ENCODE measurements at regions not wholly inside any gene's neighbourhood (a gene's known extent, or its start where the extent isn't known, plus 50 kb on each side); places are given as distances from the start of the nearest gene placed in this dataset.
A peak's percentile ranks its signal among the peaks of the same experiment; 100 is the strongest.
"Not testable (repeated sequence)": the region's sequence is repeated elsewhere in the genome, so short reads cannot be mapped to it uniquely, and the experiment has no call there.

DNA sequence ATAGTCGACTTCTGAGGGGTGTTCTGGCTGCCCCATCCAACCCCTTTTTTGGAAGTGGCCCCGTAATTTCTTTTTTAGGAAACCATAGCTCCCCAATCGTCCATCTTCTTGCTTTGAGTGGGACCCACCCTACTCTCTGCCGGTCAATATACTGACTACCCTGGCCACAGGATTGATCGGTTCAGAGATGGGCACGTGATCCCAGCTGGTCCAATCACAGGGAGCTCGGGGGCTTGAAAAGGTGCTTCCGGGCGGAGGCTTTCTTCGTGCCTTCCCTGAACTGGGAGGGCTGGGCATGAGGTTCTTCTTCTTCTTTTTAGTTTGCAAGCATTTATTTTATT is 78.7 kb upstream of the SH3PXD2B start:
- H3K36me3 ChIP-seq (ENCODE audit: control insufficient read depth in 2 of 2, insufficient read depth in 2 of 2, low read length in 1 of 2) = no peaks in the 10 kb centered on the region
- H3K9ac ChIP-seq (ENCODE audit: control insufficient read depth, insufficient read depth, low read length) = no peak overlapping the region
- intact Hi-C loops (cut with micrococcal nuclease; ENCODE audit: unreplicated experiment) (no loop called here), in situ Hi-C loops (cut with MboI) (no loop called here)
- TF ChIP-seq NFYA (IDR thresholded peaks at IDR 0.05; ENCODE audit: borderline replicate concordance, low read depth, low read length) = no peak
- no peak for TF ChIP-seq ZZZ3 (IDR thresholded peaks at IDR 0.05; ENCODE audit: control insufficient read depth, insufficient read length, low read depth)
- TF ChIP-seq, protein P1, sequence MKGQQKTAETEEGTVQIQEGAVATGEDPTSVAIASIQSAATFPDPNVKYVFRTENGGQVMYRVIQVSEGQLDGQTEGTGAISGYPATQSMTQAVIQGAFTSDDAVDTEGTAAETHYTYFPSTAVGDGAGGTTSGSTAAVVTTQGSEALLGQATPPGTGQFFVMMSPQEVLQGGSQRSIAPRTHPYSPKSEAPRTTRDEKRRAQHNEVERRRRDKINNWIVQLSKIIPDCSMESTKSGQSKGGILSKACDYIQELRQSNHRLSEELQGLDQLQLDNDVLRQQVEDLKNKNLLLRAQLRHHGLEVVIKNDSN (IDR thresholded peaks at IDR 0.05; ENCODE audit: borderline replicate concordance, extremely low read length, insufficient read depth, low read depth, low read length) = peak; percentile 28
- TF ChIP-seq, protein P2, sequence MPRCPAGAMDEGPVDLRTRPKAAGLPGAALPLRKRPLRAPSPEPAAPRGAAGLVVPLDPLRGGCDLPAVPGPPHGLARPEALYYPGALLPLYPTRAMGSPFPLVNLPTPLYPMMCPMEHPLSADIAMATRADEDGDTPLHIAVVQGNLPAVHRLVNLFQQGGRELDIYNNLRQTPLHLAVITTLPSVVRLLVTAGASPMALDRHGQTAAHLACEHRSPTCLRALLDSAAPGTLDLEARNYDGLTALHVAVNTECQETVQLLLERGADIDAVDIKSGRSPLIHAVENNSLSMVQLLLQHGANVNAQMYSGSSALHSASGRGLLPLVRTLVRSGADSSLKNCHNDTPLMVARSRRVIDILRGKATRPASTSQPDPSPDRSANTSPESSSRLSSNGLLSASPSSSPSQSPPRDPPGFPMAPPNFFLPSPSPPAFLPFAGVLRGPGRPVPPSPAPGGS (IDR thresholded peaks at IDR 0.05; ENCODE audit: borderline replicate concordance, insufficient read depth, low read depth, low read length, poor library complexity, severe bottlenecking) = no peak
- TF ChIP-seq ZNF274 (IDR thresholded peaks at IDR 0.05; ENCODE audit: insufficient read depth, insufficient read length) = no peak
- TF ChIP-seq EED (IDR thresholded peaks at IDR 0.05; ENCODE audit: low read depth) = no peak
- H3K27me3 ChIP-seq (replicated peaks in 1 of 2; ENCODE audit: control insufficient read depth in 2 of 2, insufficient read depth in 2 of 2, low read length in 1 of 2) = no peaks in the 10 kb centered on the region; a peak in 1 of 4 replicates
- H3K4me3 ChIP-seq = no peak overlapping the region
- ATAC-seq (no peak), DNase-seq (ENCODE audit: low read depth, low spot score) (no peak), FAIRE-seq (no peak)
- ChIA-PET RAD21 (ENCODE audit: unreplicated experiment) (no interaction called here), POLR2A (no interaction called here), CTCF (no interaction called here), SMC1A (ENCODE audit: uncharacterized antibody, unreplicated experiment) (no interaction called here)
- H3K79me2 ChIP-seq (ENCODE audit: control insufficient read depth, insufficient read depth, low read length) = no peaks in the 10 kb centered on the region
- H4K20me1 ChIP-seq (ENCODE audit: control insufficient read depth, insufficient read depth) = no peaks in the 10 kb centered on the region
- BruUV-seq (replicated peaks) = no TSS peak
- H2AFZ ChIP-seq (ENCODE audit: control insufficient read depth, low read depth, low read length) = no peak overlapping the region
- 64% methylated on average over 10 of the region's 10 CpGs for WGBS (ENCODE audit: insufficient coverage, insufficient replicate concordance, low lambda C conversion rate, missing lambda C conversion rate)
- peak overlapping the region; percentile 44; the same call in 1 of the 2 replicates for H3K4me2 ChIP-seq (ENCODE audit: control insufficient read depth, insufficient read depth)
- H3K4me1 ChIP-seq (ENCODE audit: control insufficient read depth, insufficient read depth, low read length) = peaks cover 13% of the 10 kb centered on the region
- H3K27ac ChIP-seq (ENCODE audit: control insufficient read depth, insufficient read depth) = no peak overlapping the region
- peaks cover under 1% of the 10 kb centered on the region; the same call in 1 of the 3 replicates for H3K9me3 ChIP-seq (replicated peaks; ENCODE audit: control insufficient read depth, insufficient read depth, low read length)

DNA sequence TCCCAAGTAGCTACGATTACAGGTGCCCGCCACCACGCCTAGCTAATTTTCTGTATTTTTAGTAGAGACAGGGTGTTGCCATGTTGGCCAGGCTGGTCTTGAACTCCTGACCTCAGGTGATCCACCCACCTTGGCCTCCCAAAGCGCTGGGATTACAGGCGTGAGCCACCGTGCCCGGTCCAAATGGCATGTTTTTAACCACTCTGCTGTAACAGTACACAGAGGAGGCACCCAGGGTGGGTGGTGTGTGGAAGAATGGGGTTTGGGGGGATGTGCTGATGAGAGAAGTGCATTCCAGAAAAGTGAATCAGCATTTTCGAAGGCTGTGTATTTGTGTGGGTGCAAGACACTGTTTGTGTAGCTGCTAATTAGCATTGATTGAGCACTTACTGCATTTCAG is 78.1 kb upstream of the SH3PXD2B start:
- H3K4me2 ChIP-seq (ENCODE audit: control insufficient read depth, insufficient read depth); BruUV-seq (replicated peaks); CTCF ChIA-PET; POLR2A ChIA-PET; H3K27me3 ChIP-seq (replicated peaks in 1 of 2; ENCODE audit: control insufficient read depth in 2 of 2, insufficient read depth in 2 of 2, low read length in 1 of 2); H3K9me3 ChIP-seq (replicated peaks; ENCODE audit: control insufficient read depth, insufficient read depth, low read length); ATAC-seq; H2AFZ ChIP-seq (ENCODE audit: control insufficient read depth, low read depth, low read length); H3K9ac ChIP-seq (ENCODE audit: control insufficient read depth, insufficient read depth, low read length); H4K20me1 ChIP-seq (ENCODE audit: control insufficient read depth, insufficient read depth); DNase-seq (ENCODE audit: low read depth, low spot score); in situ Hi-C loops (cut with MboI); H3K79me2 ChIP-seq (ENCODE audit: control insufficient read depth, insufficient read depth, low read length); H3K36me3 ChIP-seq (ENCODE audit: control insufficient read depth in 2 of 2, insufficient read depth in 2 of 2, low read length in 1 of 2); H3K27ac ChIP-seq (ENCODE audit: control insufficient read depth, insufficient read depth); RAD21 ChIA-PET (ENCODE audit: unreplicated experiment); H3K4me3 ChIP-seq; intact Hi-C loops (cut with micrococcal nuclease; ENCODE audit: unreplicated experiment); FAIRE-seq: not testable (repeated sequence)
- WGBS (ENCODE audit: insufficient coverage, insufficient replicate concordance, low lambda C conversion rate, missing lambda C conversion rate) = 70% methylated on average over 8 of the region's 8 CpGs
- SMC1A ChIA-PET (ENCODE audit: uncharacterized antibody, unreplicated experiment) = interaction anchor here (0.6 kb wide), 1 partner anchor 39 kb away, joined by 3 read pairs; no protein-coding TSS in a partner anchor
- H3K4me1 ChIP-seq (ENCODE audit: control insufficient read depth, insufficient read depth, low read length) = peaks cover 13% of the 10 kb centered on the region

Data from GM12878 (cell line).